H9 (cell line): ENCODE measurements at regions not wholly inside any gene's neighbourhood (a gene's known extent, or its start where the extent isn't known, plus 50 kb on each side); places are given as distances from the start of the nearest gene placed in this dataset.

Experiments used
- DNase-seq: peaks from one replicate; pipeline ENCODE4 v3.0.0-alpha.2; 2017
- H2AFZ ChIP-seq: one replicate; pipeline ENCODE4 v1.6.1; 2013; ENCODE audit warnings: mild to moderate bottlenecking, low read length, control low read depth, moderate library complexity
- H2AK5ac ChIP-seq: 2 replicates; pipeline ENCODE4 v1.6.1; 2013; ENCODE audit warnings: low read length, control low read depth, mixed read lengths; ENCODE audit not compliant: insufficient read length
- H2BK120ac ChIP-seq: one replicate; pipeline ENCODE4 v1.6.1; 2013; ENCODE audit warnings: low read depth, mild to moderate bottlenecking, low read length, control low read depth, inconsistent platforms; ENCODE audit not compliant: poor library complexity, severe bottlenecking
- H2BK12ac ChIP-seq: 2 replicates; pipeline ENCODE4 v1.6.1; 2013; ENCODE audit warnings: low read length, control low read depth, mixed read lengths, low read depth; ENCODE audit not compliant: insufficient read length
- H2BK15ac ChIP-seq: 2 replicates; pipeline ENCODE4 v1.6.1; 2013; ENCODE audit warnings: low read depth, low read length, control low read depth
- H2BK20ac ChIP-seq: one replicate; pipeline ENCODE4 v1.6.1; 2013; ENCODE audit warnings: low read depth, mild to moderate bottlenecking, low read length, control low read depth, inconsistent platforms; ENCODE audit not compliant: poor library complexity, severe bottlenecking
- H2BK5ac ChIP-seq: 2 replicates; pipeline ENCODE4 v1.6.1; 2013; ENCODE audit warnings: low read length, control low read depth, mixed read lengths; ENCODE audit not compliant: insufficient read length
- H3K14ac ChIP-seq: 2 replicates; pipeline ENCODE4 v1.6.1; 2013; ENCODE audit warnings: low read length, control low read depth; ENCODE audit not compliant: insufficient read depth
- H3K18ac ChIP-seq: 2 replicates; pipeline ENCODE4 v1.6.1; 2013; ENCODE audit warnings: low read depth, mild to moderate bottlenecking, mixed read lengths, low read length, control low read depth; ENCODE audit not compliant: insufficient read length
- H3K23ac ChIP-seq: 2 replicates; pipeline ENCODE4 v1.6.1; 2013; ENCODE audit warnings: low read length, control low read depth, mixed read lengths, low read depth; ENCODE audit not compliant: insufficient read length
- H3K23me2 ChIP-seq: 2 replicates; pipeline ENCODE4 v1.6.1; 2013; ENCODE audit warnings: low read depth, mild to moderate bottlenecking, mixed read lengths, low read length, control low read depth; ENCODE audit not compliant: insufficient read length, poor library complexity, severe bottlenecking
- H3K27ac ChIP-seq: 2 replicates; pipeline ENCODE4 v1.5.1; 2013; ENCODE audit warnings: low read length, control low read depth, mixed read lengths, low read depth; ENCODE audit not compliant: insufficient read length
- H3K27me3 ChIP-seq: 2 replicates; pipeline ENCODE4 v1.6.1; 2013; ENCODE audit warnings: low read length, control low read depth, inconsistent platforms; ENCODE audit not compliant: insufficient read depth
- H3K4ac ChIP-seq: 2 replicates; pipeline ENCODE4 v1.6.1; 2013; ENCODE audit warnings: low read depth, mild to moderate bottlenecking, control low read depth, inconsistent platforms, low read length, moderate library complexity
- H3K4me1 ChIP-seq: 2 replicates; pipeline ENCODE4 v1.6.1; 2013; ENCODE audit warnings: low read length, control low read depth, inconsistent platforms; ENCODE audit not compliant: insufficient read depth
- H3K4me2 ChIP-seq: 2 replicates; pipeline ENCODE4 v1.6.1; 2013; ENCODE audit warnings: low read length, control low read depth, mixed read lengths; ENCODE audit not compliant: insufficient read length, insufficient read depth
- H3K56ac ChIP-seq: 2 replicates; pipeline ENCODE4 v1.6.1; 2013; ENCODE audit warnings: low read depth, mild to moderate bottlenecking, mixed read lengths, low read length, control low read depth; ENCODE audit not compliant: insufficient read length
- H3K79me1 ChIP-seq: 2 replicates; pipeline ENCODE4 v1.6.1; 2013; ENCODE audit warnings: low read depth, mild to moderate bottlenecking, moderate library complexity, low read length, control low read depth, inconsistent platforms; ENCODE audit not compliant: insufficient read depth, poor library complexity, severe bottlenecking
- H3K79me2 ChIP-seq: 2 replicates; pipeline ENCODE4 v1.6.1; 2013; ENCODE audit warnings: low read length, control low read depth, inconsistent platforms; ENCODE audit not compliant: insufficient read depth
- H3K9ac ChIP-seq: 2 replicates; pipeline ENCODE4 v1.6.1; 2013; ENCODE audit warnings: low read length, control low read depth, mixed read lengths; ENCODE audit not compliant: insufficient read length; ENCODE audit errors: extremely low read depth
- H3K9me3 ChIP-seq: one replicate; pipeline ENCODE4 v1.6.1; 2013; ENCODE audit warnings: low read depth, low read length, inconsistent platforms; ENCODE audit not compliant: control insufficient read depth
- H3T11ph ChIP-seq: one replicate; pipeline ENCODE4 v1.6.1; 2013; ENCODE audit warnings: mild to moderate bottlenecking, low read length, control low read depth, inconsistent platforms
- H4K20me1 ChIP-seq: one replicate; pipeline ENCODE4 v1.6.1; 2013; ENCODE audit not compliant: control insufficient read depth, insufficient read length, insufficient read depth
- H4K5ac ChIP-seq: 2 replicates; pipeline ENCODE4 v1.6.1; 2013; ENCODE audit warnings: low read depth, mild to moderate bottlenecking, mixed read lengths, low read length, control low read depth; ENCODE audit not compliant: insufficient read length
- H4K8ac ChIP-seq: replicated peaks from 2 replicates; pipeline ENCODE4 v1.6.1; 2013; ENCODE audit warnings: low read length, control low read depth, mixed read lengths, low read depth; ENCODE audit not compliant: insufficient read length
- H4K91ac ChIP-seq: 2 replicates; pipeline ENCODE4 v1.6.1; 2013; ENCODE audit warnings: low read depth, mild to moderate bottlenecking, moderate library complexity, mixed read lengths, low read length, control low read depth; ENCODE audit not compliant: insufficient read length
- H3K27ac Mint-ChIP-seq, 3 experiments: 2 replicates in 2 of 3; 3 replicates in 1 of 3; pipeline ENCODE4 v1.8.0; 2020 to 2021; ENCODE audit warnings: mixed read lengths in 3 of 3, mild to moderate bottlenecking in 1 of 3, moderate library complexity in 1 of 3
- H3K27me3 Mint-ChIP-seq: 2 replicates; pipeline ENCODE4 v1.8.0; 2021; ENCODE audit warnings: low read depth, mild to moderate bottlenecking, moderate library complexity, mixed read lengths
- H3K36me3 Mint-ChIP-seq, 3 experiments: 2 replicates in 2 of 3; 3 replicates in 1 of 3; pipeline ENCODE4 v1.8.0; 2020 to 2021; ENCODE audit warnings: low read depth in 3 of 3, mixed read lengths in 3 of 3; ENCODE audit not compliant: insufficient read depth in 1 of 3
- H3K4me1 Mint-ChIP-seq, 2 experiments: 2 replicates each; pipeline ENCODE4 v1.8.0; 2020; ENCODE audit warnings: mixed read lengths in 2 of 2
- H3K4me3 Mint-ChIP-seq, 2 experiments: 2 replicates in 1 of 2; 3 replicates in 1 of 2; pipeline ENCODE4 v1.8.0; 2020 to 2021; ENCODE audit warnings: mild to moderate bottlenecking in 2 of 2, mixed read lengths in 2 of 2, moderate library complexity in 1 of 2
- H3K9me3 Mint-ChIP-seq, 2 experiments: 2 replicates in 1 of 2; 3 replicates in 1 of 2; pipeline ENCODE4 v1.8.0; 2020; ENCODE audit warnings: mild to moderate bottlenecking in 2 of 2, mixed read lengths in 2 of 2, moderate library complexity in 1 of 2
- CTCF ChIP-seq: fragments of 200-600 bp; sonication (generic); conservative IDR thresholded peaks from 3 replicates; pipeline ENCODE4 v1.8.0; 2021; ENCODE audit warnings: antibody characterized with exemption, mild to moderate bottlenecking
- WGBS: extraction: QIAGEN DNeasy Blood & Tissue Kit; methylation state at CpG from one replicate; pipeline ENCODE4 v1.1.7; 2013; ENCODE audit warnings: missing lambda C conversion rate, low lambda C conversion rate, mixed read lengths; ENCODE audit not compliant: insufficient read length; ENCODE audit errors: extremely low coverage; 5-methylcytosine and 5-hydroxymethylcytosine counted together

- no peak for DNase-seq
- no peak overlapping the region for H3K9ac ChIP-seq
- H3K79me2 ChIP-seq = no peaks in the 10 kb centered on the region
- H2BK20ac ChIP-seq = no peak overlapping the region
- H4K5ac ChIP-seq = no peak overlapping the region
- no peak overlapping the region for H3K4ac ChIP-seq
- WGBS = no CpG with 5 or more reads among the region's 5 CpGs
- H3K79me1 ChIP-seq = no peaks in the 10 kb centered on the region
- H3K27ac ChIP-seq = no peak overlapping the region
- H3K4me3 Mint-ChIP-seq = no peak overlapping the region
- no peak overlapping the region for H4K8ac ChIP-seq
- no peaks in the 10 kb centered on the region; the same call in 1 of the 2 replicates for H3K27me3 Mint-ChIP-seq
- H3K18ac ChIP-seq = no peak overlapping the region
- H3K9me3 ChIP-seq = no peaks in the 10 kb centered on the region
- no peak overlapping the region for H3K4me2 ChIP-seq
- no peak overlapping the region for H3K23ac ChIP-seq
- H2BK12ac ChIP-seq = no peak overlapping the region
- H4K91ac ChIP-seq = no peak overlapping the region
- no peak overlapping the region for H2AK5ac ChIP-seq
- H3T11ph ChIP-seq = no peak overlapping the region
- H2AFZ ChIP-seq = no peak overlapping the region
- H2BK15ac ChIP-seq = no peak overlapping the region
- no peak overlapping the region for H3K56ac ChIP-seq
- H3K4me1 Mint-ChIP-seq = no peaks in the 10 kb centered on the region
- no peak for TF ChIP-seq CTCF
- peaks cover 4 to 8% of the 10 kb centered on the region in 2 experiments; a peak in 3 of 5 replicates for H3K9me3 Mint-ChIP-seq
- H3K4me1 ChIP-seq = no peaks in the 10 kb centered on the region
- no peaks in the 10 kb centered on the region for H4K20me1 ChIP-seq
- H2BK120ac ChIP-seq = no peak overlapping the region
- peaks cover 0 to 1% (median 0%) of the 10 kb centered on the region in 3 experiments; a peak in 1 of 7 replicates for H3K36me3 Mint-ChIP-seq
- H3K27ac Mint-ChIP-seq = no peak overlapping the region
- no peaks in the 10 kb centered on the region for H3K27me3 ChIP-seq
- no peak overlapping the region for H2BK5ac ChIP-seq
- no peaks in the 10 kb centered on the region for H3K23me2 ChIP-seq
- no peak overlapping the region for H3K14ac ChIP-seq
Measured at GRCh38 chr10:126806991-126807702, 98.1 kb upstream of the DOCK1 start.
